GM12878 (cell line): ENCODE measurements at regions not wholly inside any gene's neighbourhood (a gene's known extent, or its start where the extent isn't known, plus 50 kb on each side); places are given as distances from the start of the nearest gene placed in this dataset.

Source experiments
- CBFB ChIP-seq: IDR thresholded peaks from 2 replicates; pipeline ENCODE4 v1.6.1; 2016; ENCODE audit warnings: antibody characterized with exemption, low read depth
- FOXM1 ChIP-seq: IDR thresholded peaks from 2 replicates; pipeline ENCODE4 v1.6.1; 2012; ENCODE audit warnings: low read depth, mild to moderate bottlenecking, inconsistent platforms, low read length, moderate library complexity
- KDM1A ChIP-seq: fragments of 200-600 bp; sonication (generic); IDR thresholded peaks from 2 replicates; pipeline ENCODE4 v1.6.1; 2016; ENCODE audit warnings: borderline replicate concordance
- NFYB ChIP-seq: IDR thresholded peaks from 2 replicates; pipeline ENCODE4 v1.6.1; 2011; ENCODE audit warnings: low read depth, mild to moderate bottlenecking, low read length, improper control_type of control experiment, moderate library complexity; ENCODE audit not compliant: insufficient read depth
- SMARCA5 ChIP-seq: fragments of 450-650 bp; IDR thresholded peaks from 2 replicates; pipeline ENCODE4 v1.6.1; 2017; ENCODE audit warnings: mild to moderate bottlenecking
- WRNIP1 ChIP-seq: IDR thresholded peaks from 2 replicates; pipeline ENCODE4 v1.6.1; 2011; ENCODE audit warnings: low read depth, low read length, improper control_type of control experiment, borderline replicate concordance
- TF ChIP-seq, protein P1 (sequence below): fragments of 450-650 bp; IDR thresholded peaks from 2 replicates; pipeline ENCODE4 v1.6.1; 2017; ENCODE audit warnings: mild to moderate bottlenecking, moderate library complexity
- TF ChIP-seq, protein P2 (sequence below), 3 experiments: IDR thresholded peaks in 2 of 3; conservative IDR thresholded peaks in 1 of 3; 2 replicates each; pipeline ENCODE4 v1.5.1; 2011; ENCODE audit warnings: low read depth in 3 of 3, low read length in 3 of 3, mild to moderate bottlenecking in 3 of 3, control low read depth in 2 of 3, moderate library complexity in 2 of 3, inconsistent platforms in 1 of 3, mixed read lengths in 1 of 3; ENCODE audit not compliant: control insufficient read depth in 2 of 3, insufficient read depth in 1 of 3; ENCODE audit errors: extremely low read depth in 1 of 3

DNA sequence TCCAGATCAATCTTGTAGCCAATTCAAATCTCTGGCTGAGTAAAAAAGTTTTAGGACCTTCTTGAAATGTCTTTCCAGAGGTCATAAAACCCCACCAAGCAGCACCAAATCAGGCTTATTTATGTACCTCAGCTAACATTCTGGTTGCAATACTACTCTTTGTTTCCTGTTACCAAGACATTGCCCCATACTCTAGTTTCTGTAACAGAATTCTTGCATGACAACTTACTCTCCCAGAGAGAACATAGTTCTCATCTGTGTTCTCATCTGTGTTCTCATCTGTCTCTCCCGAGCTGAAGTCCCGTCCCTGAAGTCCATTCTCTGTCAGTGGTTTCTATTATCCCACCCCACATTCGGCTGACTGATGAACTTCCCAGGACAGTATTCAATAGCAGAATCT, 1285.1 kb downstream of the XPNPEP1 start (continued):
- TF ChIP-seq, protein P1, sequence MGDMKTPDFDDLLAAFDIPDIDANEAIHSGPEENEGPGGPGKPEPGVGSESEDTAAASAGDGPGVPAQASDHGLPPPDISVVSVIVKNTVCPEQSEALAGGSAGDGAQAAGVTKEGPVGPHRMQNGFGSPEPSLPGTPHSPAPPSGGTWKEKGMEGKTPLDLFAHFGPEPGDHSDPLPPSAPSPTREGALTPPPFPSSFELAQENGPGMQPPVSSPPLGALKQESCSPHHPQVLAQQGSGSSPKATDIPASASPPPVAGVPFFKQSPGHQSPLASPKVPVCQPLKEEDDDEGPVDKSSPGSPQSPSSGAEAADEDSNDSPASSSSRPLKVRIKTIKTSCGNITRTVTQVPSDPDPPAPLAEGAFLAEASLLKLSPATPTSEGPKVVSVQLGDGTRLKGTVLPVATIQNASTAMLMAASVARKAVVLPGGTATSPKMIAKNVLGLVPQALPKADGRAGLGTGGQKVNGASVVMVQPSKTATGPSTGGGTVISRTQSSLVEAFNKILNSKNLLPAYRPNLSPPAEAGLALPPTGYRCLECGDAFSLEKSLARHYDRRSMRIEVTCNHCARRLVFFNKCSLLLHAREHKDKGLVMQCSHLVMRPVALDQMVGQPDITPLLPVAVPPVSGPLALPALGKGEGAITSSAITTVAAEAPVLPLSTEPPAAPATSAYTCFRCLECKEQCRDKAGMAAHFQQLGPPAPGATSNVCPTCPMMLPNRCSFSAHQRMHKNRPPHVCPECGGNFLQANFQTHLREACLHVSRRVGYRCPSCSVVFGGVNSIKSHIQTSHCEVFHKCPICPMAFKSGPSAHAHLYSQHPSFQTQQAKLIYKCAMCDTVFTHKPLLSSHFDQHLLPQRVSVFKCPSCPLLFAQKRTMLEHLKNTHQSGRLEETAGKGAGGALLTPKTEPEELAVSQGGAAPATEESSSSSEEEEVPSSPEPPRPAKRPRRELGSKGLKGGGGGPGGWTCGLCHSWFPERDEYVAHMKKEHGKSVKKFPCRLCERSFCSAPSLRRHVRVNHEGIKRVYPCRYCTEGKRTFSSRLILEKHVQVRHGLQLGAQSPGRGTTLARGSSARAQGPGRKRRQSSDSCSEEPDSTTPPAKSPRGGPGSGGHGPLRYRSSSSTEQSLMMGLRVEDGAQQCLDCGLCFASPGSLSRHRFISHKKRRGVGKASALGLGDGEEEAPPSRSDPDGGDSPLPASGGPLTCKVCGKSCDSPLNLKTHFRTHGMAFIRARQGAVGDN, result no peak
- TF ChIP-seq, protein P2, sequence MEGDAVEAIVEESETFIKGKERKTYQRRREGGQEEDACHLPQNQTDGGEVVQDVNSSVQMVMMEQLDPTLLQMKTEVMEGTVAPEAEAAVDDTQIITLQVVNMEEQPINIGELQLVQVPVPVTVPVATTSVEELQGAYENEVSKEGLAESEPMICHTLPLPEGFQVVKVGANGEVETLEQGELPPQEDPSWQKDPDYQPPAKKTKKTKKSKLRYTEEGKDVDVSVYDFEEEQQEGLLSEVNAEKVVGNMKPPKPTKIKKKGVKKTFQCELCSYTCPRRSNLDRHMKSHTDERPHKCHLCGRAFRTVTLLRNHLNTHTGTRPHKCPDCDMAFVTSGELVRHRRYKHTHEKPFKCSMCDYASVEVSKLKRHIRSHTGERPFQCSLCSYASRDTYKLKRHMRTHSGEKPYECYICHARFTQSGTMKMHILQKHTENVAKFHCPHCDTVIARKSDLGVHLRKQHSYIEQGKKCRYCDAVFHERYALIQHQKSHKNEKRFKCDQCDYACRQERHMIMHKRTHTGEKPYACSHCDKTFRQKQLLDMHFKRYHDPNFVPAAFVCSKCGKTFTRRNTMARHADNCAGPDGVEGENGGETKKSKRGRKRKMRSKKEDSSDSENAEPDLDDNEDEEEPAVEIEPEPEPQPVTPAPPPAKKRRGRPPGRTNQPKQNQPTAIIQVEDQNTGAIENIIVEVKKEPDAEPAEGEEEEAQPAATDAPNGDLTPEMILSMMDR (IDR thresholded peaks at IDR 0.05 in 2 of 3, conservative IDR thresholded peaks at IDR 0.05 in 1 of 3; ENCODE audit: control insufficient read depth in 2 of 3, extremely low read depth in 1 of 3, insufficient read depth in 1 of 3, low read depth in 3 of 3, low read length in 3 of 3), result no peak
- no peak for TF ChIP-seq WRNIP1
- no peak for TF ChIP-seq FOXM1
- no peak for TF ChIP-seq NFYB
- no peak for TF ChIP-seq SMARCA5
- TF ChIP-seq KDM1A, result no peak
- no peak for TF ChIP-seq CBFB
